SU-DHL-6 (cell line): ENCODE measurements at regions not wholly inside any gene's neighbourhood (a gene's known extent, or its start where the extent isn't known, plus 50 kb on each side); places are given as distances from the start of the nearest gene placed in this dataset.

ENCODE experiments used
- H2AFZ ChIP-seq: fragments of 200-600 bp; sonication (generic); 2 replicates; pipeline ENCODE4 v1.6.1; 2014; ENCODE audit warnings: low read depth, mild to moderate bottlenecking, moderate library complexity, mixed read lengths, antibody characterized with exemption, low read length; ENCODE audit not compliant: severe bottlenecking
- H3F3A ChIP-seq: fragments of 200-600 bp; shearing (Covaris generic); 2 replicates; pipeline ENCODE4 v1.6.0; 2016; ENCODE audit warnings: antibody characterized with exemption, mild to moderate bottlenecking; ENCODE audit not compliant: insufficient read depth
- H3K27ac ChIP-seq: fragments of 200-600 bp; sonication (generic); 2 replicates; pipeline ENCODE4 v1.5.1; 2016; ENCODE audit warnings: low read depth, mild to moderate bottlenecking, low read length, moderate library complexity, mixed read lengths
- H3K27me3 ChIP-seq: fragments of 200-600 bp; sonication (generic), shearing (Covaris generic); 2 replicates; pipeline ENCODE4 v1.6.0; 2014; ENCODE audit warnings: mild to moderate bottlenecking, low read length
- H3K36me3 ChIP-seq: fragments of 200-600 bp; sonication (generic); 2 replicates; pipeline ENCODE4 v1.6.1; 2014; ENCODE audit warnings: mild to moderate bottlenecking, low read length, mixed read lengths
- H3K4me2 ChIP-seq: fragments of 300-600, 200-600 bp; shearing (Covaris generic), sonication (generic); 2 replicates; pipeline ENCODE4 v1.6.0; 2014; ENCODE audit warnings: low read length, low read depth, mild to moderate bottlenecking; ENCODE audit not compliant: poor library complexity, severe bottlenecking
- H3K4me3 ChIP-seq: fragments of 200-600 bp; sonication (generic); 2 replicates; pipeline ENCODE4 v1.5.1; 2014; ENCODE audit warnings: antibody characterized with exemption, low read length, mild to moderate bottlenecking, mixed read lengths; ENCODE audit not compliant: insufficient read depth, poor library complexity, severe bottlenecking
- H3K79me2 ChIP-seq: fragments of 200-600 bp; sonication (generic); 2 replicates; pipeline ENCODE4 v1.6.1; 2014; ENCODE audit warnings: mild to moderate bottlenecking, low read length, moderate library complexity; ENCODE audit not compliant: insufficient read depth
- H3K9ac ChIP-seq: fragments of 200-600 bp; sonication (generic); 2 replicates; pipeline ENCODE4 v1.7.0; 2014; ENCODE audit warnings: mild to moderate bottlenecking, low read length
- H3K9me2 ChIP-seq: fragments of 200-600 bp; sonication (generic); replicated peaks from 2 replicates; pipeline ENCODE4 v1.6.1; 2014; ENCODE audit warnings: low read length; ENCODE audit not compliant: insufficient read depth
- H3K9me3 ChIP-seq: fragments of 200-600 bp; sonication (generic); 2 replicates; pipeline ENCODE4 v1.6.1; 2014; ENCODE audit warnings: low read length, mixed read lengths; ENCODE audit not compliant: insufficient read depth
- H4K20me1 ChIP-seq: fragments of 200-600 bp; sonication (generic); 2 replicates; pipeline ENCODE4 v1.6.1; 2014; ENCODE audit warnings: low read depth, mild to moderate bottlenecking, antibody characterized with exemption, low read length, moderate library complexity, mixed read lengths
- CTCF ChIP-seq: fragments of 200-600 bp; sonication (generic); IDR thresholded peaks from one replicate; pipeline ENCODE4 v1.5.1; 2017; ENCODE audit warnings: antibody characterized with exemption, mild to moderate bottlenecking, low read length, moderate library complexity; ENCODE audit not compliant: insufficient read depth, poor library complexity, severe bottlenecking
- EZH2phosphoT487 ChIP-seq: fragments of 200-600 bp; sonication (generic), shearing (Covaris generic); conservative IDR thresholded peaks from 2 replicates; pipeline ENCODE4 v1.6.1; 2018; ENCODE audit warnings: mild to moderate bottlenecking, antibody characterized with exemption, low read length, moderate library complexity, mixed read lengths

DNA sequence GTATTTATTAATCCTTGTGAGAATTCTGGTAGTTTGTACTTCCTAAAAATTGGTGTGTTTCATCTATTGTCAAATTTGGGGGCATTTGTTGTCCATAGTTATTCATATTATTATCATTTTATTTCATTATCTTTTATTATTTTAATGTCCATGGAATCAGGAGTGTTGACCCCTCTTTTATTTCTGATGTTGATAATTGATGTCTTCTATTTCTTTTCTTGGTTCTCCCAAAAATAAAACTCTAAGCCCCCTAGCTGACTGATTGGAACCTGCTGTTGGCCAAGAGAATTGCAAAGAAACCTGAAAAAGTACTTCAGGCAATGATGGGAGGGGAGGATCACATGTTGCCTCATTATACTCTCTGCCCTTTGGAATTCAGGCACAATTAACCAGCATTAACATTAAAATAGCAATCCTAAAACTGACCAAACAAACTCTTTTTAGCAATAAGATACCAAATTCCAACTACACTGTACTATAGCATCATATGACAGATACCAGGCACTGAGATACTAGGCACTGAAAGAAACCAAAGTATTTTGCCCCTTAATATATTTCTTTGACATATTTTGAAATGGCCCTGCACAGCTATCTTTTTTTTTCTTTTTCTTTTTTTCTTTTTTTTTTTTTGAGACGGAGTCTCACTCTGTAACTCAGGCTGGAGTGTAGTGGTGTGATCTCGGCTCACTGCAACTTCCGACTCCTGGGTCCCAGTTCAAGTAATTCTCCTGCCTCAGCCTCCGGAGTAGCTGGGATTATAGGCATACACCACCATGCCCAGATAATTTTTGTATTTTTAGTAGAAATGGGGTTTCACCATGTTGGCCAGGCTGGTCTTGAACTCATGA, 1097.2 kb upstream of the CNTNAP5 start:
- no peak overlapping the region for H3K4me2 ChIP-seq

GRCh38 chr2:122929347-122929746, 1095.7 kb upstream of the CNTNAP5 start:
- H3K27ac ChIP-seq: no peak overlapping the region
- TF ChIP-seq CTCF (no peak), EZH2phosphoT487 (no peak)
- no peaks in the 10 kb centered on the region for H3K27me3 ChIP-seq
- H3K36me3 ChIP-seq: no peaks in the 10 kb centered on the region
- H3K4me3 ChIP-seq: no peak overlapping the region
- no peaks in the 10 kb centered on the region for H4K20me1 ChIP-seq
- no peaks in the 10 kb centered on the region for H3F3A ChIP-seq
- no peaks in the 10 kb centered on the region for H3K79me2 ChIP-seq
- no peak overlapping the region for H3K4me2 ChIP-seq
- H3K9me2 ChIP-seq: no peaks in the 10 kb centered on the region
- peaks cover 12% of the 10 kb centered on the region; the same call in 1 of the 2 replicates for H3K9me3 ChIP-seq
- no peak overlapping the region for H3K9ac ChIP-seq
- H2AFZ ChIP-seq: no peak overlapping the region

More for the DNA sequence above, 1097.2 kb upstream of the CNTNAP5 start:
- Histone ChIP-seq H3K36me3 (no peaks in the 10 kb centered on the region), H3K27me3 (no peaks in the 10 kb centered on the region), H3F3A (no peaks in the 10 kb centered on the region), H3K27ac (no peak overlapping the region), H3K4me3 (no peak overlapping the region), H3K9ac (no peak overlapping the region), H3K9me3 (peaks cover 12% of the 10 kb centered on the region; the same call in 1 of the 2 replicates), H3K9me2 (no peaks in the 10 kb centered on the region), H3K79me2 (no peaks in the 10 kb centered on the region), H2AFZ (no peak overlapping the region), H4K20me1 (no peaks in the 10 kb centered on the region)
- no peak for TF ChIP-seq CTCF
- TF ChIP-seq EZH2phosphoT487: no peak

GRCh38 chr2:122935506-122935905, 1089.6 kb upstream of the CNTNAP5 start:
- TF ChIP-seq CTCF (no peak), EZH2phosphoT487 (no peak)
- H3K9ac ChIP-seq: no peak overlapping the region
- H4K20me1 ChIP-seq: no peaks in the 10 kb centered on the region
- H3K9me3 ChIP-seq: no peaks in the 10 kb centered on the region
- no peak overlapping the region for H2AFZ ChIP-seq
- no peaks in the 10 kb centered on the region for H3K79me2 ChIP-seq
- H3K27ac ChIP-seq: no peak overlapping the region
- H3K4me3 ChIP-seq: no peak overlapping the region
- no peaks in the 10 kb centered on the region for H3F3A ChIP-seq
- H3K27me3 ChIP-seq: no peaks in the 10 kb centered on the region
- no peak overlapping the region for H3K4me2 ChIP-seq
- no peaks in the 10 kb centered on the region for H3K9me2 ChIP-seq
- H3K36me3 ChIP-seq: no peaks in the 10 kb centered on the region
